ENCODE measurements at regions not wholly inside any gene's neighbourhood (a gene's known extent, or its start where the extent isn't known, plus 50 kb on each side); places are given as distances from the start of the nearest gene placed in this dataset.

- TF ChIP-seq CTCF (IDR thresholded peaks at IDR 0.05) (no peak), ZFX (IDR thresholded peaks at IDR 0.05; ENCODE audit: borderline replicate concordance) (no peak)
These were observed 279.8 kb upstream of the NETO1 start for GRCh38 chr18:73147590-73147989.

All from 22Rv1 (cell line).